ENCODE measurements at regions not wholly inside any gene's neighbourhood (a gene's known extent, or its start where the extent isn't known, plus 50 kb on each side); places are given as distances from the start of the nearest gene placed in this dataset.
A peak's percentile ranks its signal among the peaks of the same experiment; 100 is the strongest.
"Not testable (repeated sequence)": the region's sequence is repeated elsewhere in the genome, so short reads cannot be mapped to it uniquely, and the experiment has no call there.

DNA sequence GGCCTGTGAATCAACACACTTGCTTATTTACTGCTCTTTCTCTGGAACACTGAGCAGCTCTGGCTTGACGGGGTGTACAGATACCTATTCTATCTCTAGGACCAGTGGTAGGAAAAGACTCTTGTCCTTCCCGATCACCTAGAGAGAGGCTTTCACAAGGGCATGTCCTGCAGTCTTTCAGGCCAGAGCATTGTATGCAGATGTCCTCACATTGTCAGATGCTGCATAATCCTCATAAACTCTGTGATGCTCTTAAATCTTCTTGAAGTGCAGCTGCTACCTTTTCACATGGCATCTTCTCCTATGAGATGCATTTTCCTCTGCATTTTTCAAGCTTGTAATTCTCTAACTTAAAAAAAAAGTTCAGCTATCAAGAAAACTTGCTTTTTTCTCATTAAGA, 369.4 kb downstream of the OLFM4 start:
- DNase-seq (ENCODE audit: low spot score) = no peak

DNA sequence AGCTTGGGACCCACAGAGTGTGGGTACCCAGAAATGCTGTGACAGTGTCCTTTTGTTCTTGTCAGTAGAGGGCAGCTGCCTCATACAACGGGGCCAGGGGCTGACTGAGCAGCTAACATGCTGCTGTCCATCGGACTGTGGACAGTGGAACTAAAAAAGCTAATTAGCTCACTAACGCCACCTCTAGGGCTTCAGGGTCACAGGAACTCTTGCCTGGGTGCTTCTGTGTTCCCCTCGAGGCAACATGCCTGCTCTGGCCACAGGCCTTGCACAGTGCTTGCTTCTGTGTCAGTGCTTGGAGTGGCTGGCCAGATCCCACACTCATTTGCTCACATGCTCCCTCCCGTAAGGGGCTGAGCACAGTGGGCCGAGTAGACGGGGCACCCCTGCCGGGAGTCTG, 377.0 kb downstream of the OLFM4 start:
- DNase-seq (ENCODE audit: low spot score) = peak; percentile 40

DNA sequence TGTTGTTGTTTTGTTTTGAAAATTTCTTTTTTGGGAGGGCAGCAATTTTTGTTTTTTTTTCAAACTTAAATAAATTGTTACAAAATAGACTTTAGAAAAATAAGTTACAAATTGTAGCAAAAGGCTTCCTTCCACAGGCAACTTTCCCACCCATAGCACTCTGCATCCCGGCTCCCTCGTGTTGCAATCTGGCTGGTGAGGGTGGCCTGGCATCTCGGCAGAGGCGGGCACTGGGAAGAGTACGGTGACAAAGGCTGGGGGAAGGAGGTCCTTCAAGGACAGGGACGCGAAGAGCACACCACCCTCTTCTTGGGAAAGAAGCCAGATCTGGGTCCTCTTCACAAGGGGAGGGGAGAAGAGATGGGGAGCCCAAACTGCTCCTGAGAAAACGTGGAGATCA, 379.7 kb downstream of the OLFM4 start:
- no peak for DNase-seq (ENCODE audit: low spot score)

DNA sequence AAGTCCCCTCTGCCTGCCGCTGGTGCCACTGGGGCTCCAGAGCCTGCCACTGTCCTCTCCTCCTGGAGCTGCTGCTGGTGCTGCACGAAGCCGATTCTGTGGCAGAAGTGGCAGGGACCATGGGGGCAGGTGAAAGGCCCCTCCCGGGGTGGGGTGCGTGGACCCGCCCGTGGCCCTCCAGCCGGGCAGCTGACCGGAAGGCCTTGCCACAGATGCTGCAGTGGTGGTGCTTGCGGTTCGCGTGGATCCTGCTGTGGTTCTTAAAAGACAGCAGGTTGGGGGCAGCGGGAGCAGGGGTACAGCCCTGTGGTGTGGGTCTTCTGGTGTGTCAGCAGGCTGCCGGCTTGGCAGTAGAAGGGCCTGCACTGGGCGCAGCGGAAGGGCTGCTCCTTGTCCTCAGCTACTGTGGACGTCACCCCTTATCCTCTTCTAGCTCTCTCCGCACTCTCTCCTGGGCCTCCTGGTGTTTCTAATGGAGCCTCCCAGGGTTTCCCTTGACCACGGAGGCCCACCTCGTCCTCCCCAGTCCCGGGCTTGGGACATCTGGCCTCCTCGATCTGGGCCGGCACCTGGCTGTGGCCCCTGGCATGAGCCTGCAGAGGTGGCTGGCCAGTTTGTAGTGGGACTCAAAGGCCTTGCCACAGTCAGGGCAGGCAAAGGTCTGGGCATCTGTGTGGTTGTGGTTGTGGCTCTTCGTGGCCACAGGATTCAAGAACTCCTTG, 380.4 kb downstream of the OLFM4 start:
- DNase-seq (ENCODE audit: low spot score) = no peak

DNA sequence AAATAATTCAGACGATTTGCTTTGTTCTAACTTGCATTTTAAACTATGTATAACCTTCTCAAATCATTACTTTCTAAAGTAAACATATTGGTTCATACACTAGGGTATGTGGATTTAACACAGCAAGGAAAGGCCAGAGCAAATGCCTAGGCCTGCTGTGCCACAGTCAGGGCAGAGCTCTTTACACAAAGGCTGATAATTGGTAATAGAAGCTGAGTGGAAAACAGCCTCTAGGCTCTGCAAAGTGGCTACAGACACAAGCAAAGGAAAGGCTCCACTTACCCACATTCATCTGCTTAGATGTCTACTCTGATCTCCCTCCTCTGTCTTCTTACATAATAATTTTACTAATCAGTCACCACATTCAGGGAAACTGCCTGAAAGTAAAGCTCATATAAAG, 382.9 kb downstream of the OLFM4 start:
- no peak for DNase-seq (ENCODE audit: low spot score)

DNA sequence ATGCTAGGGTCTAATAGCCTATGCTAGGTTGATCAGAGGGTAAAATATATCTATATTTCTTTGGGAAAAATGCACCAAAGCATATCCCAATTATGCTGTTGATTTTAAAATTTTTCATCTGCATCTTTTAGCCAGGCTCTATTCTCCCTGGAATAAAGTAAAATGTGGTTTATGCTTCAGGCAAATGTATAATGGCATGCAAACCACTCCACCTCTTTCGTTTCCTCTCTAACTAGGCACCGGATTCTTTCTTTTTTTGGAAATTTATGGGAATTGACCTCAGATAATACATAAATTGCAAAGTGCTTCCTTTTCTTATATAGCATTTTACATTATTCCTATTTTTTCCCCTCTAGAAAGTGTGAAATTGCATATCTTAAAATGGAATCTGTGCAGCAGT, 386.5 kb downstream of the OLFM4 start:
- no peak for DNase-seq (ENCODE audit: low spot score)

DNA sequence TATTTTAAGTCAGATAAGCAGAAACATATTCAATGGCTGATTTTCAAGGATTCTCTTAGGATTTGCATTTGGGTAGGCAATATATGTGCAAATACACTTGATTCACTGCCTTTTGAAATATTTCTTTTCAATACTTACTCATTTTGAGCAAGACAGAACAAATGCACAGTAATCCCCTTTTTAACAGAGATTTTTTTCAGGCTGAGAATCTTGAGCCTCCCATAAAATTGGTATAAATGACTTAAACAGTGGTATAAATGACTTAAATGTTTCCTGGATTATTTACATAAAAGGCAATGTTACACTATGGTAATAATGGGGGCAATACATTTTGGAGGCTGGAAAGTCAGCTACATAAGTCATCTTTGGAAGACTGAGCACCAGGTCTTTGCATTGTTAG, 389.0 kb downstream of the OLFM4 start:
- no peak for DNase-seq (ENCODE audit: low spot score)

DNA sequence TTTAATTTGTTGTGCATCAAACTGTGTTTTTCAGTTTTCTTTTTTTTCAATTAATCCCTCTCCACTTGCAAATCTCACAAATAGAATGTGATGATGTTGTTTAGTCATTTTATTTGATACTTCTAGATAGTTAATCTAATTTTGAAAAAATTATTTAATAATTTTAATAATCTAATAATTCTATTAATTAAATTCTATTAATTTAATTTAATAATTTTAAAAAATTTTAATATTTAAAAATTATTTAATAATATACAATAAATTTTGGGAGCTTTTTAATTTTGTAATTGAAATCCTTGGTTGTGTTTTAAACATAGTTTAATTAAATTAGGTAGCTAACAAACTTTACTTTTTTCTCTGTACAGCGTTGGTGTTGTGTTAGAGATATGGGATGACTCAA, 393.8 kb downstream of the OLFM4 start:
- no peak for DNase-seq (ENCODE audit: low spot score)

DNA sequence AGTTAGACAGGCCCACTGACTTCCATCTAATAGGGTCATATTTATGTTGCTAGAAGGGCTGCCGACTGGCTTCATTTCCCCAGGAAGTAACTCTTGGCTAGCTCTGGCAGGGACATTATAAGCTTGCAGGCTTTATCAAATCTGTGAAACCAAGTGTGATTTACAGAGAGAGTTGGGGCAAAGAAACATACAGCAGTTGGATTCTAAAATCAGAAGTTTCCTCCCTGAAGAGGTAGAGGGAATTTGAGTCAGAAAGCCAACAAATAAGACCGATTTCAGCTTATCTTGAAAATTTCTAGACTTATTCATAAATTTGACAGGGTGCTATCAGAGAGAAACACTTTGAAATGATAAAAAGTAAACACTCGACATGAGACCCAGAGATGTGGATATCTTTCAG, 407.8 kb downstream of the OLFM4 start:
- DNase-seq (ENCODE audit: low spot score) = no peak

DNA sequence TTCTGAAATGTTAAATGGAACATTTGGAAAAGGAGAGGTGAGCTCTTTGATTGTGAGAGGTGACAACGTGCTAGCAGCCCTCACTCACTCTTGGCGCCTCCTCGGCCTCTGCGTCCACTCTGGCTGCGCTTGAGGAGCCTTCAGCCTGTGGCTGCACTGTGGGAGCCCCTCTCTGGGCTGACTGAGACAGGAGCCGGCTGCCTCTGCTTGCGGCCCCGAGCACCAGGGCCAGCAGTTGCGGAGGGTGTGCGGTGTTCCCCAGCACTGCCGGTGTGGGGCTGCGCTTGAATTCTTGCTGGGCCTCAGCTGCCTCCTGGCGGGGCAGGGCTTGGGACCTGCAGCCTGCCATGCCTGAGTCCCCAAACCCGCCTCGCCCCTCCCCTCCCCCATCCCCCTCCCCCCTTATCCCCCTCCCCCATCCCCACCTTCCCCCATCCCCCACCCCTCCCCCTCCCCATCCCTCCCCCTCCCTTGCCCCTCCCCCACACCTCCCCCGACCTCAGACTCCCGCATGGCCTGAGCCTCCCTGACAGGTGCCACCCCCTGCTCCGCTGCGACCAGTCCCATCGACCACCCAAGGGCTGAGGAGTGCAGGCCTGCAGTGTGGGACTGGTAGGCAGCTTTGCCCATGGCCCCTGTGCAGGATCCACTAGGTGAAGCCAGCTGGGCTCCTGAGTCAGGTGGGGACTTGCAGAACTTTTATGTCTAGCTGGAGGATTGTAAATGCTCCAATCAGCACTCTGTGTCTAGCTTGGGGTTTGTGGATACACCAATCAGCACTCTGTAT, 411.0 kb downstream of the OLFM4 start:
- no peak for DNase-seq (ENCODE audit: low spot score)

DNA sequence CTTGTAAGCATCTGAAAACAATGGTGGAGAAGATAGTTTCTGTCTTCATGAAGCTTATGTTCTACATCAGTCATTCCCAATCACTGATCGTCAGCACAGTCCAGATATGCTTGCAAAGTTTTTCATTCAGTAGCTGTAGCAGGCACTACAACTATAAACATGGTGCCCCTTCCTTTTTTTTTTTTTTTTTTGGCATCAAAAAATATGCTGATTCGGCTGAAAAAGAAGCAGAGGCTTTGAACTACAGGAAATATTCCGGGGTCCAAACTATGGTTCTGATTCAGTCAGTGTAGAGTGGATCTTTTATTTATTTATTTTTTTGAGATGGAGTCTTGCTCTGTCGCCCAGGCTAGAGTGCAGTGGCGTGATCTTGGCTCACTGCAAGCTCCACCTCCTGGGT, 414.4 kb downstream of the OLFM4 start:
- no peak for DNase-seq (ENCODE audit: low spot score)

DNA sequence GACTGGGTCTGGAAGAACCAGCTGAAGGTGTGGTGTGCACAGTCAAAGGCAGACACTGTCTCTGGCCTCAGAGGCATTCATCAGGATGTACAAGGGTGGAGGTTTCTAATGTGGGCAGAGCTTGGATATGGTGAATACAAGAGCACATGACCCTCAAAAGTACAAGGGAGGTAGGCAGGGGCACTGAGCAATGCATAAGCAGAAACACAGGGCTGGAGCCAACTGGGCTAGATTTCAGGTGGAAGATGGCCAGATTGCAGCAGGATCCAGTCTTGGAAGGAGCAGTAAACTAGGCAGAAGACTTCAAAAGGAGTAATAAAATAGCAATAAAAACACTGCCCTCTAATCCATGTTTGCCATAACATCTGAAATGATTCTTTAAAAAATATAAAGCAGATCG, 417.1 kb downstream of the OLFM4 start:
- DNase-seq (ENCODE audit: low spot score) = no peak

DNA sequence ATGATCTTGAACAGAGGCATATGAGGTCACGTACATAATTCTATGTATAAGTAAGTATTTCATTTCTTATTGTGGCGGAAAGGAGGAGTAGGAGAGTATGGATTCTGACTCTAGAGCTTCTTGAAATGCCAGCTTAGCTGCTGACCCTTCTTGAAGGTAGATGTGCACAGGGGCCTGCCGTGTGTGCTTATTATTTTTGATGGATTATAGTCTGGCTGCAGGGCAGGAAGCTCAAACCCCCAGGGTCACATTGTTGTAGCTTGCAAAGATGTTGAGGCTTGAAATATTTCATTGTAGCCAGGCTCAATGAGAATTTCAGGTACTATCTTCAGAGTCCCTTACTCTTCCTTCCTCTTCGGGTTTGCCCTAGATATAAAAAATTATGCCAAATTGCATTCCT, 418.8 kb downstream of the OLFM4 start:
- no peak for DNase-seq (ENCODE audit: low spot score)

DNA sequence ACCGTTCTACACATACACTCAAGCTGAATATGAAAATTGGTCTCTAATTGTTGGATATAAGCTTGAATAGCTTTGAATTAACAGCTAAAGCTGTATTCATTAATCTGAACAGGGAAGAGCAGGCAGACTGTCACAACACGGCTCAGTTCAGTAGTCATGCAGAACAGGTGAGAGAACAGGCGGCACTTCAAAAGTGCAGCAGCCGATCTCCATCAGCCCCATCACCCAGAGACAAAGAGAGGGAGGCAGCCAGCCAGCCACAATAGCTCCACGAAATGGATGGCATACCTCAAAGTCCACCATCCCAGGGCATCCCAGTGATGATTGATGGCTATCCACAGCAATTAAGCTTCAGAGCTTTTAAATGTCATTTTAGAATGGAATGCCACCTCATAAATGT, 419.2 kb downstream of the OLFM4 start:
- DNase-seq (ENCODE audit: low spot score) = no peak

DNA sequence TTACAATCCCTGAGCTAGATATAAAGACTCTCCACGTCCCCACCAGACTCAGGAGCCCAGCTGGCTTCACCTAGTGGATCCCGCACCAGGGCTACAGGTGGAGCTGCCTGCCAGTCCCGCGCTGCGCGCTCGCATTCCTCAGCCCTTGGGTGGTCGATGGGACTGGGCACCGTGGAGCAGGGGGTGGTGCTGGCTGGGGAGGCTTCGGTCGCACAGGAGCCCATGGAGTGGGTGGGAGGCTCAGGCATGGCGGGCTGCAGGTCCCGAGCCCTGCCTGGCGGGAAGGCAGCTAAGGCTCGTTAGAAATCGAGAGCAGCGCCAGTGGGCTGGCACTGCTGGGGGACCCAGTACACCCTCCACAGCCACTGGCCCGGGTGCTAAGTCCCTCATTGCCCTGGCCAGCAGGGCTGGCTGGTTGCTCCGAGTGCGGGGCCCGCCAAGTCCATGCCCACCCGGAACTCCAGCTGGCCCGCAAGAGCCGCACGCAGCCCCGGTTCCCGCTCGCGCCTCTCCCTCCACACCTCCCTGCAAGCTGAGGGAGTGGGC, 423.7 kb downstream of the OLFM4 start:
- DNase-seq (ENCODE audit: low spot score) = not testable (repeated sequence)

DNA sequence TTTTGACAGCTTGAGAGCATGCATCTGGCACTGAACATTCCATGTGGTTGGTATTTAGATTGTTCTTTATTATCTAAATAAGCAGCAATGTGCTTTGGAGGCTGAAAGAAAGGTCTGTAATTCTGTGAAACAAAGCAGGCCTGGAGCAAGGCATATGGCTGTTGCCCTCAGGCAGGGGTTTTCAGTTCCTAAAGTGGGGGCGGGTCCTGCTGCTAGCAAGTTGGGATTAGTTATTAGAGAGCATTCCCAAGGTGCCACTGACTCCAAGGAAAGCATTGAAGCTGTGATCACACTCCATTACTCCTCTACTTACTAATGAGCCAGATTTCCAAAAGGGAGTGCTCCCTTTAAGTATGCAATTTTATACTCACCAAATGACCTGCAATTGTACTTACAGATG, 432.2 kb downstream of the OLFM4 start:
- DNase-seq (ENCODE audit: low spot score) = peak; percentile 8

DNA sequence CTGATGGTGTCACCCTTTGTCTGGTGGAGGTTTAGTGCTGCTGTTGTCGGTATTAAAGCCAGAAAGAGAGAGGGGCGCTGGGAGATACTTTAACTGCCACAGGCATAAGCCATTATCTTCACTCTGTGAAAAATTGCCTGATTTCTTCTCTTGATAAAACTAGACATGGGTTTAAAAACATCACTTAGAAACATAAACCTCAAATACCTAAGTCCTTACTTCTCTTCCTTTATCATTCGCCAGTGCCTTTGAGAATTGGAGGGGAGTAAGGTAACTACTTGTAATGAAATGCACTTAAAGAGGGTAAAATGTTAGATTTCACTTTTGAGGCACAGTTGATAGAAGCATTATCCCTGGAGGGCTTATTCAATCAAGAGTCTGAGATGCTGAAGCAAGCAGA, 434.5 kb downstream of the OLFM4 start:
- no peak for DNase-seq (ENCODE audit: low spot score)

DNA sequence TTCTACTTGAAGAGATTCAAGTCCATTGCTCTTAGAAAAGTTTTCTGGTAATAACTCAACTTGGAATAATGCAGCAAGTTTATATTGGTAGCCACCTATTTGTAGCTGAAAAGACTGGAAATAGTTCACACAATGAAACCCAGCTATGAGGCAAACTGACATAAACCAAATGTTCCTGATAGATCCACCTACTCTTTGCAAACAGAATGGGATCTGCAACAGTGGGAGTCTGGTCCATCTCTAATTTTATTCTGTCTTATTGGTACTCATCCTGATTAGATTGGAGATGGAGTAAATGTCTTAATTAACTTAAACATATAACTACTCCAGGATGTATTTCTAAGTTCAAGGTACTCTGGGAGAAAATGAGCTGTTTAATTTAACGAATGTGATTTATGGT, 438.0 kb downstream of the OLFM4 start:
- DNase-seq (ENCODE audit: low spot score) = no peak

DNA sequence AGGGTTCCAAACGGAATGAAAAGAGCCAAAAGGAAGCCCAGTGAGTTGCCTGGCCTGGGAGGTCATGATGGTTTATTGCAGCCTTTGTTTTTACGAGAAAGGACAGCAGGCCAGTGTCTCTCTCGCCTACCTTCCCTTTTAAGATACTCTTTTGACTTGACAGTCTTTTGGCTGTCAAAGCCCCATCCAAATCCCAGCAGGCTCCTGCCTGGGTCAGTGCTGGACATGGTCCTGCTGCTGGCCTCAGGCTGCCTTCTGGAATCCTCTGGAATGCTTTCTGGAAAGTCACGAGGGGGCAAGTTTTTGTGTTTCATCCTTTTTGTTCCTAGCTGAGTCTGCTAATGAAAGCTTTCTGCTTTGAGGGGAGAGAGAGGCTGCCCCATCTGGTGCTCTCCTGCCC, 444.8 kb downstream of the OLFM4 start:
- no peak for DNase-seq (ENCODE audit: low spot score)

DNA sequence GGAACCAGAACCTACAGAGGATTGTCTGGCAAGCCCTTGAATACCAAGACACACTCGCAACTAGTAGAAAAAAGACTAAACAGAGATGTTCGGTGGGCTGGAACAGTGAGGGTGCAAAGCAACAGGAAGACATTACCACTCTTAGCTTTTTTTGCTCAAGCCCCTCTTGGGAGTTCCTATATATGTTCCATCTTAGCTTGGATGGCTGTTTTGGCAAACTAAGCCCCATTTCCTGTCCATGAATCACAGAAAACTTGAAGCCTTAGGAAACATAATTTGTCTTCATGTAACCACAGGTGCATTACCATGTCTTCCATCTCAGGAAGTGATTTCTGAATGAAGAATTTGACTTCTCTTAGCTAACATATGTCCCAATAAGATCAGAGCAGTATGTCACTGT, 446.3 kb downstream of the OLFM4 start:
- no peak for DNase-seq (ENCODE audit: low spot score)

DNA sequence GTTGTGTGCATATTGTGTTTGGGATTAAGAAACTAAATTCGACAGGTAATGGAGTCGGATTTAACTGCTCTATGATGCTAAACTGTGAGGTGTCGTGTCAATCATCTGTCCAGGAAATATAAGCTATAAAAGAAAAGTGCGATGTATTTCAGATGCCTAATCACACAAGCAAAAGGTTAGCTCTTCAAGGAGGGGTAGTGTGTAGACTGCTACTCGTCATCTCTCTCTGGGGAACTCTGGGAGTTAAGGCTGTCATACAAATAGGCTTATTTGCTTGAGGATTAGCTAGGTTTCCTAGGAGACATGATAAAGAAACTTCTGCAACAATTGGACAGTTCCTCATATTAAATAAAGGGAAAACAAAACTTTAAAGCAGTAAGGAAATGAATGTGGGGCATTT, 462.1 kb downstream of the OLFM4 start:
- no peak for DNase-seq (ENCODE audit: low spot score)

DNA sequence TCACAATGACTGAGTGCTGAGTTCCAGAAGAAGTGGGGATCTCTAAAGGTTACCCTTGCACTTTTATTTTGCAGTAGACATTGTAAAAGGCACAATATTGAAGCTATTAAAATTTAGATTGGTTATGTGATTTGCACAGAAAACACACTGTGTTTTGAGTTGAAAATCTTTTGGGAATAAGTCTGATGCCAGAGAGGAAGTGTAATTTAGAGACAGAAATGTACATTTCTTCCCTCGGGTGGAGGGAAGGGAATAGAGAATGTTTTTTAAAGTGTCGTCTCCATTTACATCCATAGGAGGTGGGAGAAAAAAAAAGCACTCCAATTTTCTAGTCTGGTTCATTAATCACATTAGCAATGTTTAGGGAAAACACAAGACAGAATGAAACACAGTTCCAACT, 465.8 kb downstream of the OLFM4 start:
- DNase-seq (ENCODE audit: low spot score) = no peak

DNA sequence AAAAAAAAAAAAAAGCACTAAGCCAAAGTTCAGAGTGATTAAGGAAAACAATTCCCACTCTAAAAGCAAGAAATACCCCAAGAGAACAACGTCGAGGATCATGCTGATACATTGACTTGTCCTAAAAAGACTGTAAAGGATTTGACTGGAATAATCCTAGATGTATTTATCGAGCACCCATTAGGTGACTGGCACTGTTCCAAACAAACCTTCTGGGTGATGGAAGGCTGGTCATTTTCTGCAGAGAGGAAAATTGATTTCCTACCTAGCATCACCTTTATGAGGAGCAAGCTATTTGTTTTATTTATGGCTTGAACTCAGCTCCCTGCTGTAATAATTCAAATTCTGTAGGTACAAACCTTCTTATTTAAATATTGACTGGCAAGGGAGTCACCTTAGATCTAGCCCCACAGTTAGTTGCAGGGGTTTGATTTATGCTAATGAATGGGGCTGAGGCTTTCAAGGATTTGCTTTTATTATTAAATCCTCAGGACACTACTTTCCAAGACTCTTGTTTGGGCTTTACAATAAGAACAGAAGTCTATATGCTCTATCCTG, 471.0 kb downstream of the OLFM4 start:
- DNase-seq (ENCODE audit: low spot score) = no peak

Data from iPS-NIHi11 (cell line).